Mesenchymal stem cell (in vitro differentiated cells and primary cell): ENCODE measurements at regions not wholly inside any gene's neighbourhood (a gene's known extent, or its start where the extent isn't known, plus 50 kb on each side); places are given as distances from the start of the nearest gene placed in this dataset.

Experiments
- DNase-seq: peaks from one replicate; pipeline ENCODE4 v3.0.0-alpha.2; 2013
- H2AFZ ChIP-seq: one replicate; pipeline ENCODE4 v1.6.1; 2013; ENCODE audit warnings: low read depth, mild to moderate bottlenecking, control low read depth, inconsistent platforms, low read length, moderate library complexity
- H2AK5ac ChIP-seq: 2 replicates; pipeline ENCODE4 v1.6.1; 2013; ENCODE audit warnings: low read length, moderate library complexity, mild to moderate bottlenecking, inconsistent platforms; ENCODE audit not compliant: severe bottlenecking
- H2BK120ac ChIP-seq: one replicate; pipeline ENCODE4 v1.6.1; 2013; ENCODE audit warnings: low read depth, mild to moderate bottlenecking, inconsistent platforms, low read length, moderate library complexity
- H2BK12ac ChIP-seq, 2 experiments: one replicate each; pipeline ENCODE4 v1.6.1; 2013; ENCODE audit warnings: inconsistent platforms in 2 of 2, low read length in 2 of 2, mild to moderate bottlenecking in 2 of 2, moderate library complexity in 2 of 2, control low read depth in 1 of 2
- H2BK15ac ChIP-seq: one replicate; pipeline ENCODE4 v1.6.1; 2013; ENCODE audit warnings: mild to moderate bottlenecking, low read depth, inconsistent platforms; ENCODE audit not compliant: poor library complexity, severe bottlenecking
- H2BK5ac ChIP-seq: 2 replicates; pipeline ENCODE4 v1.6.1; 2013; ENCODE audit warnings: low read depth, mild to moderate bottlenecking, low read length, control low read depth, inconsistent platforms; ENCODE audit not compliant: poor library complexity, severe bottlenecking
- H3K14ac ChIP-seq, 2 experiments: one replicate each; pipeline ENCODE4 v1.6.1; 2013; ENCODE audit warnings: inconsistent platforms in 2 of 2, low read length in 2 of 2, control low read depth in 1 of 2, mild to moderate bottlenecking in 1 of 2, moderate library complexity in 1 of 2
- H3K18ac ChIP-seq, 2 experiments: one replicate each; pipeline ENCODE4 v1.6.1; 2013; ENCODE audit warnings: inconsistent platforms in 2 of 2, low read length in 2 of 2, control low read depth in 1 of 2, low read depth in 1 of 2, mild to moderate bottlenecking in 1 of 2
- H3K23ac ChIP-seq, 2 experiments: one replicate each; pipeline ENCODE4 v1.6.1; 2013; ENCODE audit warnings: inconsistent platforms in 2 of 2, low read length in 2 of 2, mild to moderate bottlenecking in 2 of 2, moderate library complexity in 2 of 2, control low read depth in 1 of 2
- H3K27ac ChIP-seq: 2 replicates; pipeline ENCODE4 v1.5.1; 2013; ENCODE audit warnings: mild to moderate bottlenecking, moderate library complexity, low read length, control low read depth, inconsistent platforms; ENCODE audit not compliant: poor library complexity, severe bottlenecking
- H3K27me3 ChIP-seq, 2 experiments: 2 replicates each; pipeline versions ENCODE4 v1.6.1 to v1.7.0; 2013; ENCODE audit warnings: low read length in 2 of 2, mild to moderate bottlenecking in 2 of 2, moderate library complexity in 2 of 2, control low read depth in 1 of 2, inconsistent platforms in 1 of 2; ENCODE audit not compliant: control insufficient read depth in 1 of 2, insufficient read depth in 1 of 2
- H3K36me3 ChIP-seq, 2 experiments: 2 replicates each; pipeline versions ENCODE4 v1.6.1 to v1.7.0; 2013; ENCODE audit warnings: low read length in 2 of 2, control low read depth in 1 of 2, inconsistent platforms in 1 of 2, low read depth in 1 of 2, mild to moderate bottlenecking in 1 of 2; ENCODE audit not compliant: insufficient read depth in 2 of 2, control insufficient read depth in 1 of 2
- H3K4ac ChIP-seq, 2 experiments: one replicate each; pipeline ENCODE4 v1.6.1; 2013; ENCODE audit warnings: inconsistent platforms in 2 of 2, low read length in 2 of 2, mild to moderate bottlenecking in 2 of 2, moderate library complexity in 2 of 2, control low read depth in 1 of 2, low read depth in 1 of 2
- H3K4me1 ChIP-seq: 2 replicates; pipeline ENCODE4 v1.6.1; 2013; ENCODE audit warnings: low read depth, low read length, control low read depth; ENCODE audit not compliant: control insufficient read depth, insufficient read depth
- H3K4me2 ChIP-seq: 2 replicates; pipeline ENCODE4 v1.6.1; 2013; ENCODE audit warnings: low read length, mild to moderate bottlenecking, inconsistent platforms; ENCODE audit not compliant: poor library complexity, severe bottlenecking
- H3K4me3 ChIP-seq, 2 experiments: 2 replicates each; pipeline versions ENCODE4 v1.5.1 to v1.7.0; 2013; ENCODE audit warnings: low read length in 2 of 2, mild to moderate bottlenecking in 2 of 2, control low read depth in 1 of 2, low read depth in 1 of 2; ENCODE audit not compliant: insufficient read depth in 1 of 2
- H3K79me1 ChIP-seq: replicated peaks from 2 replicates; pipeline ENCODE4 v1.6.1; 2013; ENCODE audit warnings: mild to moderate bottlenecking, control low read depth, low read length, inconsistent platforms; ENCODE audit not compliant: poor library complexity, severe bottlenecking
- H3K9ac ChIP-seq: 2 replicates; pipeline ENCODE4 v1.7.0; 2013; ENCODE audit warnings: mild to moderate bottlenecking, low read length, moderate library complexity
- H3K9me3 ChIP-seq: 2 replicates; pipeline ENCODE4 v1.7.0; 2013; ENCODE audit warnings: mild to moderate bottlenecking, low read length; ENCODE audit not compliant: control insufficient read depth
- H4K8ac ChIP-seq: one replicate; pipeline ENCODE4 v1.6.1; 2013; ENCODE audit warnings: inconsistent platforms, mild to moderate bottlenecking, low read length, moderate library complexity
- H4K91ac ChIP-seq: one replicate; pipeline ENCODE4 v1.6.1; 2013; ENCODE audit warnings: mild to moderate bottlenecking, low read length, inconsistent platforms
- WGBS: methylation state at CpG from one replicate; pipeline ENCODE4 v1.1.7; 2013; ENCODE audit warnings: mixed read lengths; 5-methylcytosine and 5-hydroxymethylcytosine counted together

- Histone ChIP-seq H3K79me1 (no peaks in the 10 kb centered on the region), H2AK5ac (no peak overlapping the region), H3K9me3 (no peaks in the 10 kb centered on the region), H4K8ac (no peak overlapping the region), H3K4me2 (no peak overlapping the region), H2BK5ac (no peak overlapping the region), H3K36me3 (no peaks in the 10 kb centered on the region), H2BK120ac (no peak overlapping the region), H2BK12ac (no peak overlapping the region), H3K4me1 (peaks cover 6% of the 10 kb centered on the region), H3K4ac (no peak overlapping the region), H3K23ac (no peak overlapping the region), H4K91ac (no peak overlapping the region), H3K18ac (no peak overlapping the region), H3K27me3 (no peaks in the 10 kb centered on the region), H3K14ac (no peak overlapping the region), H2AFZ (no peak overlapping the region), H3K27ac (no peak overlapping the region), H2BK15ac (no peak overlapping the region), H3K9ac (no peak overlapping the region), H3K4me3 (no peak overlapping the region)
- WGBS, result 100% methylated on average over 2 of the region's 2 CpGs
- no peak for DNase-seq
Observed at GRCh38 chr2:216294305-216294704, 78.0 kb downstream of the MARCHF4 start.

GRCh38 chr2:216293883-216294282 lies 78.4 kb downstream of the MARCHF4 start:
- Histone ChIP-seq H3K9me3 (no peaks in the 10 kb centered on the region), H2AFZ (no peak overlapping the region), H2BK120ac (no peak overlapping the region), H3K79me1 (no peaks in the 10 kb centered on the region), H2BK12ac (no peak overlapping the region), H4K8ac (no peak overlapping the region), H3K23ac (no peak overlapping the region), H3K4me1 (peaks cover 3% of the 10 kb centered on the region), H3K27me3 (no peaks in the 10 kb centered on the region), H3K27ac (no peak overlapping the region), H3K18ac (no peak overlapping the region), H3K9ac (no peak overlapping the region), H3K36me3 (no peaks in the 10 kb centered on the region), H3K4ac (no peak overlapping the region), H3K4me3 (no peak overlapping the region), H3K14ac (no peak overlapping the region), H4K91ac (no peak overlapping the region), H2BK5ac (no peak overlapping the region), H2BK15ac (no peak overlapping the region), H2AK5ac (no peak overlapping the region), H3K4me2 (no peak overlapping the region)
- DNase-seq, result no peak
- WGBS, result 93% methylated on average over 5 of the region's 5 CpGs

GRCh38 chr2:216292886-216293301 lies 79.4 kb downstream of the MARCHF4 start:
- no peak overlapping the region for H3K4me3 ChIP-seq
- H4K91ac ChIP-seq, result no peak overlapping the region
- H2BK120ac ChIP-seq, result no peak overlapping the region
- no peak overlapping the region for H3K23ac ChIP-seq
- no peak overlapping the region for H2AFZ ChIP-seq
- H3K9ac ChIP-seq, result no peak overlapping the region
- DNase-seq, result no peak
- H2BK5ac ChIP-seq, result no peak overlapping the region
- H3K27ac ChIP-seq, result no peak overlapping the region
- no peak overlapping the region for H3K18ac ChIP-seq
- no peak overlapping the region for H3K4ac ChIP-seq
- H3K14ac ChIP-seq, result no peak overlapping the region
- no peaks in the 10 kb centered on the region for H3K9me3 ChIP-seq
- 84% methylated on average over 3 of the region's 5 CpGs for WGBS
- H2BK12ac ChIP-seq, result no peak overlapping the region
- no peak overlapping the region for H2BK15ac ChIP-seq
- no peak overlapping the region for H2AK5ac ChIP-seq
- peaks cover 2% of the 10 kb centered on the region for H3K4me1 ChIP-seq
- H4K8ac ChIP-seq, result no peak overlapping the region
- H3K27me3 ChIP-seq, result no peaks in the 10 kb centered on the region
- H3K79me1 ChIP-seq, result no peaks in the 10 kb centered on the region
- H3K4me2 ChIP-seq, result no peak overlapping the region
- H3K36me3 ChIP-seq, result no peaks in the 10 kb centered on the region

GRCh38 chr2:216292475-216292874 lies 79.8 kb downstream of the MARCHF4 start:
- H2BK5ac ChIP-seq, result no peak overlapping the region
- WGBS, result 100% methylated on average over 4 of the region's 5 CpGs
- H3K18ac ChIP-seq, result no peak overlapping the region
- no peak overlapping the region for H3K4me2 ChIP-seq
- no peak overlapping the region for H2BK120ac ChIP-seq
- no peaks in the 10 kb centered on the region for H3K9me3 ChIP-seq
- no peak overlapping the region for H3K23ac ChIP-seq
- peaks cover 3% of the 10 kb centered on the region for H3K4me1 ChIP-seq
- no peak overlapping the region for H2BK12ac ChIP-seq
- no peak overlapping the region for H3K14ac ChIP-seq
- H3K79me1 ChIP-seq, result no peaks in the 10 kb centered on the region
- H2AK5ac ChIP-seq, result no peak overlapping the region
- H3K27me3 ChIP-seq, result no peaks in the 10 kb centered on the region
- H3K4me3 ChIP-seq, result no peak overlapping the region
- no peak overlapping the region for H4K91ac ChIP-seq
- no peak overlapping the region for H3K27ac ChIP-seq
- no peaks in the 10 kb centered on the region for H3K36me3 ChIP-seq
- DNase-seq, result no peak
- no peak overlapping the region for H3K9ac ChIP-seq
- H4K8ac ChIP-seq, result no peak overlapping the region
- H2BK15ac ChIP-seq, result no peak overlapping the region
- no peak overlapping the region for H2AFZ ChIP-seq
- H3K4ac ChIP-seq, result no peak overlapping the region
